Vagina (tissue), 2 donors: ENCODE measurements at regions not wholly inside any gene's neighbourhood (a gene's known extent, or its start where the extent isn't known, plus 50 kb on each side); places are given as distances from the start of the nearest gene placed in this dataset.

Source experiments
- POLR2A ChIP-seq, 2 donors: fragments of 450-650 bp; IDR thresholded peaks; one replicate each; pipeline ENCODE4 v1.6.1; 2017; ENCODE audit warnings: antibody characterized with exemption in 2 of 2, mild to moderate bottlenecking in 2 of 2, moderate library complexity in 2 of 2
- TF ChIP-seq, protein P1 (sequence below), 3 experiments: fragments of 450-650 bp in 2 of 3; fragments of 200-600 bp in 1 of 3; sonication (generic) in 1 of 3; IDR thresholded peaks; one replicate each; pipeline ENCODE4 v1.5.1; 2017 to 2019; ENCODE audit warnings: antibody characterized with exemption in 3 of 3, mild to moderate bottlenecking in 2 of 3, moderate library complexity in 2 of 3

DNA sequence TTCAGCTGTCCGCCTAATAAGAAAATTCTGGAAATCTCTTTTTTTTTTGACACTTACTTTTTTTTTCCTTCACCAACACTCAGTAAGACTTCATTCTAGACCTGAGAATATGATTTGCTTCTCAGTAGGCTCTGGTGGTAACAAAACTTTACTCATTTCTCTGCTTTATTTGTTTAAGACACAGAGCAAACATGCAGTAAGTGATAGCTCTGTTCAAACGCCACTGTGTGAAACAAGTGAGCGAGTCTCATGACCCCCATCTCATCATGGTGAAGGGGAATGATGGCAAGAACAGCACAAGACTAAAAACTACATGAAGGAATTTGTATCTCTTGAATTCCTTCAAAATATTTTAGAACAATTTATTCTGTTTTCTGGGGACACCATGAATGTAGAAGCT, 541.6 kb upstream of the POU3F2 start:
- TF ChIP-seq POLR2A (IDR thresholded peaks at IDR 0.05) = no peak
- TF ChIP-seq, protein P1, sequence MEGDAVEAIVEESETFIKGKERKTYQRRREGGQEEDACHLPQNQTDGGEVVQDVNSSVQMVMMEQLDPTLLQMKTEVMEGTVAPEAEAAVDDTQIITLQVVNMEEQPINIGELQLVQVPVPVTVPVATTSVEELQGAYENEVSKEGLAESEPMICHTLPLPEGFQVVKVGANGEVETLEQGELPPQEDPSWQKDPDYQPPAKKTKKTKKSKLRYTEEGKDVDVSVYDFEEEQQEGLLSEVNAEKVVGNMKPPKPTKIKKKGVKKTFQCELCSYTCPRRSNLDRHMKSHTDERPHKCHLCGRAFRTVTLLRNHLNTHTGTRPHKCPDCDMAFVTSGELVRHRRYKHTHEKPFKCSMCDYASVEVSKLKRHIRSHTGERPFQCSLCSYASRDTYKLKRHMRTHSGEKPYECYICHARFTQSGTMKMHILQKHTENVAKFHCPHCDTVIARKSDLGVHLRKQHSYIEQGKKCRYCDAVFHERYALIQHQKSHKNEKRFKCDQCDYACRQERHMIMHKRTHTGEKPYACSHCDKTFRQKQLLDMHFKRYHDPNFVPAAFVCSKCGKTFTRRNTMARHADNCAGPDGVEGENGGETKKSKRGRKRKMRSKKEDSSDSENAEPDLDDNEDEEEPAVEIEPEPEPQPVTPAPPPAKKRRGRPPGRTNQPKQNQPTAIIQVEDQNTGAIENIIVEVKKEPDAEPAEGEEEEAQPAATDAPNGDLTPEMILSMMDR (IDR thresholded peaks at IDR 0.05) = no peak
